NB4 (cell line): ENCODE measurements at regions not wholly inside any gene's neighbourhood (a gene's known extent, or its start where the extent isn't known, plus 50 kb on each side); places are given as distances from the start of the nearest gene placed in this dataset.
"Not testable (repeated sequence)": the region's sequence is repeated elsewhere in the genome, so short reads cannot be mapped to it uniquely, and the experiment has no call there.

Experiments
- DNase-seq: peaks from one replicate; pipeline ENCODE4 v3.0.0; 2010; ENCODE audit warnings: low read depth
- H3K4me3 ChIP-seq: one replicate; pipeline ENCODE4 v1.5.1; 2011; ENCODE audit warnings: mild to moderate bottlenecking, low read depth, low read length, moderate library complexity
- CTCF ChIP-seq: IDR thresholded peaks from one replicate; pipeline ENCODE4 v1.5.1; 2012; ENCODE audit warnings: low read depth, low read length
- MAX ChIP-seq: IDR thresholded peaks from 2 replicates; pipeline ENCODE4 v1.6.1; 2011; ENCODE audit warnings: low read depth, low read length
- MYC ChIP-seq: IDR thresholded peaks from 2 replicates; pipeline ENCODE4 v1.6.1; 2011; ENCODE audit warnings: low read depth, low read length
- POLR2A ChIP-seq: IDR thresholded peaks from 2 replicates; pipeline ENCODE4 v1.6.1; 2011; ENCODE audit warnings: mild to moderate bottlenecking; ENCODE audit not compliant: insufficient read length; ENCODE audit errors: extremely low read depth

GRCh38 chr11:130562549-130562948 is 114.1 kb downstream of the ADAMTS15 start:
- TF ChIP-seq MAX (no peak), MYC (no peak), POLR2A (no peak), CTCF (no peak)
- DNase-seq = no peak
- H3K4me3 ChIP-seq = no peak overlapping the region

GRCh38 chr11:130566360-130566759 is 117.9 kb downstream of the ADAMTS15 start:
- not testable (repeated sequence) for DNase-seq, H3K4me3 ChIP-seq

DNA sequence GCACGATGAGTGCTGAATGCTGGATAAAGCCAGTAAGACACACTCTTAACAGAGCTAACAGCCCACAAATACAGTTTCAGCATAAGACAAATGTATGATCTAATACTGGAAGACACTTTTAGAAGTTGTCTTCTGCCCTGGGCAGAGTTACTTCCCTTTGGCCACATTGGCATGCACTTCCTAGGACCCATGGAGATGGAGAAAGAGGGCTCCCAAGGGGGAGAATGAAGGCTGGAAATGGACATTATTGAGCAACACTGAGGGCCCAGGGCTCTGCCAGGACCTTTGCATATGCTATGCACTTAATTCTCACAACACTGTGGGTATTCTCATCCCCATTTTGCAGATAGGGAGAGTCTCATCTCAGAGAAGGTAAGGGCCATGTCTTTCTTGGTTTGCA is 123.1 kb downstream of the ADAMTS15 start:
- peak; percentile 15 for DNase-seq
- H3K4me3 ChIP-seq = no peak overlapping the region
- TF ChIP-seq MAX (no peak), MYC (no peak), CTCF (no peak), POLR2A (no peak)

DNA sequence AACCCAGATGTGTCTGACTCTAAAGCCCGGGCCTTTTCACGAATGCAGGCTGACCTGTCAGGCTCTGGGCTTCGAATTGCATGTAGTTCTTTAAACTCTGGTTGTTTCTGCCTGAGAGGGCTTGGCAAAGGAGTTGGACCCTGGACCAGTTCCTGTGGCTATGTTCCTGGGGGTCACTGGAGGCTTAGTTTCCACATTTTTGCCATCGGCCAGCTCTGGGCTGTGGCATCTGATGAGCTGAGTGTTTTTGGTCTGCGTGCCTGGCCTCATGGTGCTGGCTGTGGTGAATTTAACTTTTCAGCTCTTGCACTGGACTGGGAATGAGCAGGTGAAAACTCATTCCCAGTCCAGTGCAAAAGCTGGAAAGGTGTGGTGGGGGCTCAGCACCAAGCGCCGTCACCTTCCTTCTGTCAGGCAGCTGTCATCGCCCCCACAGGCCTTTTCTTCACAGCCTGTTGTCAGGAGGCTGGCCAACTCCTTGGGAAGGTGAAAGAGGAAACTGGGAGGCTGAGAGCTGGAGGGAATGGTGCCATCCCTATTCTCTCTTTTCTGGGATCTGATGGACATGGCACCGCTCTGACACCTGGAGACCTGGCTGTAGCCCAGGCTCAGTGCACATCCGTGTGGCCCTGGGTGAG is 123.6 kb downstream of the ADAMTS15 start:
- DNase-seq = no peak
- TF ChIP-seq MYC (no peak), POLR2A (no peak), CTCF (no peak), MAX (no peak)
- no peak overlapping the region for H3K4me3 ChIP-seq

DNA sequence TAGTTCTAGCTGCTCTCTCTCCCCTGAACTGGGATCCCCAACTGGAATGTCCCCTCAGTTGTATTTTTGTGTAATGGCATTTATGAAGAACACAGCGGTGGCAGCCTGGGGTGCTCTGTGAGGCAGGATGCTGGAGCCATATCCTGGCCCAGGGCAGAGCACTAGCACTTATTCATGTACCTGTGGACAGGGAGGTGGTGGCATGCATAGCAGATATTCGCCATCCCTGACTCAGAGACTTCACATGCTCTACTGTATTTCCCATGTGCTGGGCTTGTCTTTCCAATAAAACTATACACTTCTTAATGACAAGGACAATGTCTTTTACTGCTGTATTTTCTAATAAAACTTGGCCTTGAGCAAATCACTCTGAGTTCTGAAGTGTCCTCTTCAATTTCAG is 125.3 kb downstream of the ADAMTS15 start:
- no peak for DNase-seq
- H3K4me3 ChIP-seq = no peak overlapping the region
- TF ChIP-seq CTCF = no peak
- no peak for TF ChIP-seq POLR2A
- no peak for TF ChIP-seq MAX

DNA sequence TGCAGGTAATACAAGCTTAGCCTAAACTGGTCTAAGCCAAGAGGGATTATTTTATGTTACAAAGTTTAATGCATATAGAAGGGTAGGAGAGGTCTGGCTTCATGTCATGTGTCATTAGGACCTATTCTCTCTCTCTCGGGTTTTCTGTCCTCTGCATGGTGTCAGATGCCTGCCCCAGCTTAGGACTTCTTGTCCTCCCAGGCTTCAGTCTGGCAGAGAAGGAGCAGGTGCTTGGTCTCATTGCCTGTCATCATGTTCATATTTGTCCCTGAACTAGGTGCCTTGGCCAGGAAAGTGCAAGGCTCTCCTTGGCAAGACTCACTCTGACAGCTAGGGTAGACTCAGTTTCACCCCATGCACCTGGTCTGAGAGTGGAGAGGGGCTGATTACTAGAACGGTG is 126.3 kb downstream of the ADAMTS15 start:
- H3K4me3 ChIP-seq = no peak overlapping the region
- no peak for TF ChIP-seq CTCF
- no peak for TF ChIP-seq POLR2A
- TF ChIP-seq MYC = no peak
- TF ChIP-seq MAX = no peak
- no peak for DNase-seq

- no peak for TF ChIP-seq MAX
- TF ChIP-seq MYC = no peak
- no peak for TF ChIP-seq CTCF
- no peak for TF ChIP-seq POLR2A
- DNase-seq = no peak
- no peak overlapping the region for H3K4me3 ChIP-seq
Observed at GRCh38 chr11:130576146-130576545, 127.7 kb downstream of the ADAMTS15 start.
